Esophagus squamous epithelium (tissue), 4 donors: ENCODE measurements at regions not wholly inside any gene's neighbourhood (a gene's known extent, or its start where the extent isn't known, plus 50 kb on each side); places are given as distances from the start of the nearest gene placed in this dataset.

Source experiments
- POLR2A ChIP-seq, 4 donors: fragments of 450-650 bp; IDR thresholded peaks; one replicate each; pipeline ENCODE4 v1.6.1; 2017; ENCODE audit warnings: antibody characterized with exemption in 4 of 4, mild to moderate bottlenecking in 4 of 4, moderate library complexity in 3 of 4
- TF ChIP-seq, protein P1 (sequence below), 6 experiments: fragments of 450-650 bp in 4 of 6; fragments of 200-600 bp in 2 of 6; sonication (generic) in 2 of 6; IDR thresholded peaks; one replicate each; pipeline ENCODE4 v1.5.1; 2016 to 2019; ENCODE audit warnings: antibody characterized with exemption in 6 of 6, mild to moderate bottlenecking in 4 of 6, moderate library complexity in 4 of 6

DNA sequence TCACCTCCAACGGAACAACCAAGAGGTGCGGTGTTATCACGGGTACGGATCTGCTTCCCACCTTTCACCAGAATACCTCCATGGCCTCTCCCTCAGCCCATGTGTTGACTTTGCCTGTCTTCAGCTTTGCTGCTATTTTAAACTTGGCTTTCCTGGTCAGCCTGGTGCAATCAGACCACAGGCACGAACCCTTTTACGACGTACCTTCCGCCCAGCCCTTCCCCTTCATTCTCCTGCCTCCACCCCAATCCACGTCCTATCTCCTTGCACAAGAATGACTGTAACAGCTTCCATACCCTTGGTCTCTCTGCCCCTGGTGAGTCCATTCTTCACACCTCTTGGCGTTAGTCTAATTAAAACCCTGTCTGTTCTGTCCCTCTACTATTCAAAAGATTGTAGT lies 431.7 kb downstream of the EFNB2 start:
- TF ChIP-seq, protein P1, sequence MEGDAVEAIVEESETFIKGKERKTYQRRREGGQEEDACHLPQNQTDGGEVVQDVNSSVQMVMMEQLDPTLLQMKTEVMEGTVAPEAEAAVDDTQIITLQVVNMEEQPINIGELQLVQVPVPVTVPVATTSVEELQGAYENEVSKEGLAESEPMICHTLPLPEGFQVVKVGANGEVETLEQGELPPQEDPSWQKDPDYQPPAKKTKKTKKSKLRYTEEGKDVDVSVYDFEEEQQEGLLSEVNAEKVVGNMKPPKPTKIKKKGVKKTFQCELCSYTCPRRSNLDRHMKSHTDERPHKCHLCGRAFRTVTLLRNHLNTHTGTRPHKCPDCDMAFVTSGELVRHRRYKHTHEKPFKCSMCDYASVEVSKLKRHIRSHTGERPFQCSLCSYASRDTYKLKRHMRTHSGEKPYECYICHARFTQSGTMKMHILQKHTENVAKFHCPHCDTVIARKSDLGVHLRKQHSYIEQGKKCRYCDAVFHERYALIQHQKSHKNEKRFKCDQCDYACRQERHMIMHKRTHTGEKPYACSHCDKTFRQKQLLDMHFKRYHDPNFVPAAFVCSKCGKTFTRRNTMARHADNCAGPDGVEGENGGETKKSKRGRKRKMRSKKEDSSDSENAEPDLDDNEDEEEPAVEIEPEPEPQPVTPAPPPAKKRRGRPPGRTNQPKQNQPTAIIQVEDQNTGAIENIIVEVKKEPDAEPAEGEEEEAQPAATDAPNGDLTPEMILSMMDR (IDR thresholded peaks at IDR 0.05) = no peak
- no peak for TF ChIP-seq POLR2A (IDR thresholded peaks at IDR 0.05)
